ENCODE measurements at regions not wholly inside any gene's neighbourhood (a gene's known extent, or its start where the extent isn't known, plus 50 kb on each side); places are given as distances from the start of the nearest gene placed in this dataset.

GRCh38 chr13:89966524-89966923 lies 1381.0 kb upstream of the MIR17HG start:
- TF ChIP-seq POLR2AphosphoS5 (IDR thresholded peaks at IDR 0.05; ENCODE audit: borderline replicate concordance, low read depth, low read length) (no peak), EZH2 (IDR thresholded peaks at IDR 0.05) (no peak), FOXP2 (optimal IDR thresholded peaks at IDR 0.05; ENCODE audit: control extremely low read depth, extremely low read length, insufficient read depth) (no peak)
